Esophagus (tissue), 2 donors: ENCODE measurements at regions not wholly inside any gene's neighbourhood (a gene's known extent, or its start where the extent isn't known, plus 50 kb on each side); places are given as distances from the start of the nearest gene placed in this dataset.
"Not testable (repeated sequence)": the region's sequence is repeated elsewhere in the genome, so short reads cannot be mapped to it uniquely, and the experiment has no call there.

ENCODE experiments used
- H3K27ac ChIP-seq, 2 donors: one replicate each; pipeline ENCODE4 v1.5.1; 2013; ENCODE audit warnings: low read depth in 2 of 2, mild to moderate bottlenecking in 2 of 2, inconsistent platforms in 1 of 2, low read length in 1 of 2, moderate library complexity in 1 of 2
- H3K27me3 ChIP-seq, 2 donors: one replicate each; pipeline ENCODE4 v1.6.1; 2013; ENCODE audit warnings: low read length in 2 of 2, control low read depth in 1 of 2, mild to moderate bottlenecking in 1 of 2; ENCODE audit not compliant: insufficient read depth in 2 of 2, control insufficient read depth in 1 of 2
- H3K36me3 ChIP-seq, 2 donors: one replicate each; pipeline ENCODE4 v1.6.1; 2013; ENCODE audit warnings: low read length in 1 of 2; ENCODE audit not compliant: control insufficient read depth in 2 of 2, insufficient read depth in 2 of 2
- H3K4me1 ChIP-seq, 2 donors: one replicate each; pipeline ENCODE4 v1.6.1; 2013; ENCODE audit warnings: low read length in 1 of 2; ENCODE audit not compliant: control insufficient read depth in 2 of 2, insufficient read depth in 2 of 2
- H3K4me3 ChIP-seq, 2 donors: one replicate each; pipeline ENCODE4 v1.5.1; 2013; ENCODE audit warnings: low read length in 2 of 2, mild to moderate bottlenecking in 2 of 2, low read depth in 1 of 2, moderate library complexity in 1 of 2
- H3K9me3 ChIP-seq, 2 donors: one replicate each; pipeline ENCODE4 v1.6.1; 2013; ENCODE audit warnings: mild to moderate bottlenecking in 2 of 2, low read depth in 1 of 2, low read length in 1 of 2, moderate library complexity in 1 of 2; ENCODE audit not compliant: control insufficient read depth in 2 of 2, insufficient read depth in 1 of 2
- WGBS, 2 donors: extraction: QIAGEN DNeasy Blood & Tissue Kit; methylation state at CpG; one replicate each; pipeline ENCODE4 v1.1.7; 2013; 5-methylcytosine and 5-hydroxymethylcytosine counted together
- donor health status: healthy with polysubstance abuse.
- donor health status: Bipolar disorder and iron deficiency.

DNA sequence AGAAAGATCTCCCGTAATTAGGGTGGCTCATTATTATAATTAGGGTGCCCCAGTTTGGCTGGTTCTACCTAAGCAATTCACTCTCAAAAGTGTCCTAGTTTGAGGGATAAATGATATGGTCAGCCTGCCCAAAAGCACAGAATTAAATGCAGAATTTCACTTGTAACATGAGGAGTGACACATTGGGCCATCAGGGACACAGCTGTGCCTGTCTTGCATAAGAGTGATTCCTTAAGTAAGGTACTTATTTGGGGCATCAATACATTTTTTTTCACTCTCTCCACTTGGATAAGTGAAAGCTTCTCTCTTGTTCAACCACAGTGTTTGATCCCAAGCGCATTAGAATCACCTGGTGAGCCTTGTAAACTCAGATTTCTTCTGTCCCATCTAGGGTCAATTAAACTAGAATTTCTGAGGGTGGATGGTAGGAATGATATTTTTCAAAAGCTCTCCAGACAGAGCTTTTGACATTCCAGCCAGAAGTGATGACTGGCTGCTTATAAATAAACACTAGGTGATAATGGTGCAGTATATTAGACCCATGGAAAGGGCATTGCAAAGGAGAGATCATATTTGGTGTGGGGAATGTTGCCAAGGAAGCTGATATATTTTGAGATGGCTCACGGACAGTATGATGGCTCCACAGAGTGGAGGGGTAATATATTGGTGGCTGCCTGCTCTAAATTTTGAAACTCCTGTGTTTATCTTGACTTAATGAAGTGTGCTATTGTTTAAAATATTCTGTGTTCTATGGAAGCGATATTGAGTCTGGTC lies 458.1 kb upstream of the RASGRP1 start:
- WGBS, 2 donors: 89 to 90% methylated on average over 4 of the region's 4 CpGs
- Histone ChIP-seq H3K4me1 (no peaks in the 10 kb centered on the region), H3K27ac (no peak overlapping the region), H3K9me3 (no peaks in the 10 kb centered on the region), H3K36me3 (no peaks in the 10 kb centered on the region), H3K4me3 (no peak overlapping the region), H3K27me3 (no peaks in the 10 kb centered on the region)

DNA sequence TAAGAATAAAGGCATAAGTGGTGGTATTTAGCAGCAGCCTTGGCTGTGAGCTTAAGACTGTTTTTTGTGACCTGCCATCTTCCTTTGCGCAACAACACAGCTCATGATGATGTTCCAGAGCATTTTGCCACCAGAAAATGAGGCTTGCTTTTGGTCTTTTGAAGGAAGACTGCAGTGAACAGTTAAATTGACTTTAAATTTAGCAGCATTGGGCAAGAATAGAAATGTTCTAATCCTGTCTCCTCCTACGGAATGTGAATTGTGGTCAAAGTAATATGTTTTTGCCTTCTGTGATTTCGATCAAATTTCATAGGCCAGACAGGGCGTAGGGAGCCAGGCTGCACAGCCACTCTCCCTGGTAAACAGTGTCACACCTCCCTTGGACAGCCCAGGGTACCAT lies 460.7 kb upstream of the RASGRP1 start:
- no peaks in the 10 kb centered on the region for H3K4me1 ChIP-seq
- no peaks in the 10 kb centered on the region for H3K27me3 ChIP-seq
- H3K4me3 ChIP-seq: no peak overlapping the region
- no peaks in the 10 kb centered on the region for H3K36me3 ChIP-seq
- 90 to 92% methylated on average over 4 of the region's 4 CpGs for WGBS, 2 donors
- no peak overlapping the region for H3K27ac ChIP-seq
- H3K9me3 ChIP-seq: no peaks in the 10 kb centered on the region

DNA sequence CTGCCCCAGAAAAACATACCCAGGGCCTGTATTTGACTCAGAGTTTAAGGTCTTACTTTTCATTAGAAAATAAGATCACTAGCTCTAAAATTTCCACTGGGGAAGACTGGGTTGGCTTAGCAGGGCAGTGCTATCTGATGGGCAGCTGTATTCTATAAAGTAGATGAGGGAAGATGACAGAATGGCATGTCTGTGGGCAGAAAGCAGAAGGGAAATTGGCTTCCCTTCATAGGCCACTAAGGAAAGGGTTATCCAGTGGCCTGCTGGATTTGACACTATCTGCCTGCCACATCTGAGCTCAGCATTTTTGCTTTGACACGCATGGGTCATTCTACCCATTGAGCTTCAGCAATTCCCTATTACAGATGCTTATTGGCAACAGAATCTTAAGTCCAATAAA lies 461.3 kb upstream of the RASGRP1 start:
- no peak overlapping the region for H3K4me3 ChIP-seq
- H3K36me3 ChIP-seq: no peaks in the 10 kb centered on the region
- 95 to 100% methylated on average over 1 of the region's 1 CpG for WGBS, 2 donors
- no peaks in the 10 kb centered on the region for H3K4me1 ChIP-seq
- no peaks in the 10 kb centered on the region for H3K9me3 ChIP-seq
- no peaks in the 10 kb centered on the region for H3K27me3 ChIP-seq
- no peak overlapping the region for H3K27ac ChIP-seq

DNA sequence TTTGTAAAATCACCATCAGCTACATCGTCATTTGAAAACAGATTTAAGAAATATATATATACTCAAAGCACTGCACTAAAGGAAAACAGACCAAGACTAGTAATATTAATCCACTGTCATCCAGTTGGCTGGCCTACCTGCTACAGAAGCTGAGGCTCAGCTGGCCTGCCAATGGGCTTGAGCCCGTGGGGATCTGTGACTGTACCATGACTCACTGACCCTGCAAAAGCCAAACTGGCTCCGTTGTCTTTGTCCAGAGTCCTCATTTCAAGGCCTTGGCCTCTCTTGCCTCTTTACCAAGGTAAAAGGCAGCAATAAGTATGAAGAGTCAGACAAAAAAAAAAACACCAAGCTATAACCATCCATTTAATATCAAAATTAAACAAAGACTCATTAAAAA lies 463.5 kb upstream of the RASGRP1 start:
- H3K4me3 ChIP-seq: no peak overlapping the region
- 65 to 72% methylated on average over 3 of the region's 3 CpGs for WGBS, 2 donors

DNA sequence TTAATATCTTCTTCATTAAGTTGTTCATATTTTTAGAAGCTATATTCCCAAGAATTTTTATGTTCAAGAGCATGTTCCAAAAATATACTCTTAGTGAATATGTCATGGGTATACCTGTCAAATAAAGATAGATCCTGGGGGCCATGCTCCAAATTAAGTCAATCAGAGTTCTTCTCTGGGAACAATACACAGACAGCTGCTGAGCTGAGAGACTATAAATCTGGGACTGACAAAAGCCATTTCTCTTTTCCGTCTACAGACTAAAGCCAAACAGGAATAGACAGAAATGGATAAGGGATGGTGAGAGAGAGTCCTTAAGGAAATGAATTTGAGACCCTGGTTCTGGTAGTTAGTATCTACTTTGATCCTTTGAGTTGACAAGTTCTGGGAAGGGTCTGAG lies 465.1 kb upstream of the RASGRP1 start:
- Histone ChIP-seq H3K9me3 (no peaks in the 10 kb centered on the region), H3K27me3 (no peaks in the 10 kb centered on the region)

More for the DNA sequence above, 463.5 kb upstream of the RASGRP1 start:
- no peaks in the 10 kb centered on the region for H3K4me1 ChIP-seq
- H3K36me3 ChIP-seq: no peaks in the 10 kb centered on the region
- H3K9me3 ChIP-seq: no peaks in the 10 kb centered on the region
- H3K27ac ChIP-seq: no peak overlapping the region
- no peaks in the 10 kb centered on the region for H3K27me3 ChIP-seq

DNA sequence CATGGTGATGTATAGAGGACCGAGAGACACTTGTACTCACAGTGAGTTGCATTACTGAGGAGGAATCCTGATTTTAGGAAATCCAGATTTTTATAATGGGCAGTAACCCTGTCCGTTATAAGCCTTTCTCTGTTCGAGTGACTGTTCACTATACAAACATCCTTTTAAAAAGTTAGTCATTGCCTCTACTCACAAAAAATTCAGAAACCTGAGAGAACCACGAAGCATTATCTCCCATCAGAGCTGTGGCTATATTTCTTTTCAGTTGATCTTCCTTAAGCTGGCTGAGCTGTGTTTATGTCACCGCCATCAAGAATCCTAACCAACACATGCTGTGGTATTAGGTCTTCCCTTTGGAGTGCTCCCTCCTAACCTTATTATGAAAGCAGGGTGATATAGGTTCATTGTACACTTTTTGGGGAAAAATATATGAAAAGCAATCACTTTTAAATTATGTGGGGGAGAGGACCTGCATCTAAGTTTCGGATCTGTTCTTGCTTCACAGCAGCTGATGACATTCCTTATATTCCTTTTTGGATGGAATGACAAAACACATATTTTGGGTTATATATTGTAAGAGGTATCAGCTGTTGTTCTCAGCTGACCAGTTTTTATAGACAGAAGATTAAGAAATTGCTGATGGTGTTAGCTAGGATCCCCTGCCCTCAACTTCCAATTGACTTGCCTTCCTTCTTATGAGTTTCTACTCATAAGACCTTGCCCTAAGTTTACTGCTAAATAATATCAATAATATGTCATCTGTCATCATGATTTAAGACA lies 465.9 kb upstream of the RASGRP1 start:
- no peaks in the 10 kb centered on the region for H3K27me3 ChIP-seq
- H3K9me3 ChIP-seq: no peaks in the 10 kb centered on the region
- no peak overlapping the region for H3K27ac ChIP-seq
- WGBS, 2 donors: 85 to 86% methylated on average over 6 of the region's 6 CpGs
- no peak overlapping the region for H3K4me3 ChIP-seq
- no peaks in the 10 kb centered on the region for H3K36me3 ChIP-seq
- no peaks in the 10 kb centered on the region for H3K4me1 ChIP-seq

More for the DNA sequence above, 465.1 kb upstream of the RASGRP1 start:
- Histone ChIP-seq H3K27ac (no peak overlapping the region), H3K36me3 (no peaks in the 10 kb centered on the region), H3K4me1 (no peaks in the 10 kb centered on the region), H3K4me3 (no peak overlapping the region)
- 91 to 97% methylated on average over 1 of the region's 1 CpG for WGBS, 2 donors

DNA sequence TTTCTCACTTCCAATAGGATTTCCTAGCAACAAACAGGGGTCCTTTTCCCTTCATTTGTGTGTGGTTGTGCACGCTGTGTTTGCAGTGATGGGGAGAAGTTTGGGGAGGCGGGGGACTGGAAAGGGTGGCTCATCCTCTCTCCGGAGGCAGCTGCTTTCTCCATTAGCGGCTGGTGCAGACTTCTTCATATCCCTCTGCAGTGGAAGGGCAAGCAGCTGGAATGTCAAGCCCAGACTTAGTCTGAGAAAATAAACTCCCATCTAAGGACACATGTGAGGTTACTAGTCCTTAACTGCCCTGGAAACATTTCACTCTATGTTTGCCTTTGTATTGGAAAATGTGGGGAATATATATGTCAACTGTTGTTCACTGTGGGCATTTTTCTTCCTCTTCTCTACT lies 467.0 kb upstream of the RASGRP1 start:
- no peaks in the 10 kb centered on the region for H3K4me1 ChIP-seq
- WGBS, 2 donors: 68 to 69% methylated on average over 4 of the region's 4 CpGs
- H3K36me3 ChIP-seq: no peaks in the 10 kb centered on the region
- no peaks in the 10 kb centered on the region for H3K9me3 ChIP-seq
- H3K4me3 ChIP-seq: no peak overlapping the region
- no peak overlapping the region for H3K27ac ChIP-seq
- H3K27me3 ChIP-seq: no peaks in the 10 kb centered on the region

DNA sequence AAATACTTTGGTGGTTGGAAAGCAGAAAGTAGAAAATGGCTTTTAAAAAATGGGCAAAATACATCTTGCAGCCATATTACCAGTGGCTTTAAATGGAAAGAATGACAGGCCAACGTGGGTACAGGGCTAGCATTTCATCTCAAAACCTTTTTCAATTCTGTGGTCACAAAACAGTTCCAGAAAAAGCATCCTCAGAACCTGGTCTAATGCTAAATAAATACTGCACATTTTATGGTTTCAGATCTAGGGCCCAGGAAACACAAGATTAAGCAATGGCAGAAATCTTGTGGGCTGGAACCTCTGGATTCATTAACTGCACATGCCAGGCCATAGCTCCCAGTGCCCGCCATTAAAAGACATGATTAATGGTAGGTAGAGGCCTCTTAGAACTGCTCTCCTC lies 470.2 kb upstream of the RASGRP1 start:
- no peaks in the 10 kb centered on the region for H3K9me3 ChIP-seq
- H3K4me3 ChIP-seq: no peak overlapping the region
- no peaks in the 10 kb centered on the region for H3K4me1 ChIP-seq
- H3K27ac ChIP-seq: no peak overlapping the region
- 76 to 82% methylated on average over 2 of the region's 2 CpGs for WGBS, 2 donors
- H3K36me3 ChIP-seq: no peaks in the 10 kb centered on the region
- no peaks in the 10 kb centered on the region for H3K27me3 ChIP-seq

DNA sequence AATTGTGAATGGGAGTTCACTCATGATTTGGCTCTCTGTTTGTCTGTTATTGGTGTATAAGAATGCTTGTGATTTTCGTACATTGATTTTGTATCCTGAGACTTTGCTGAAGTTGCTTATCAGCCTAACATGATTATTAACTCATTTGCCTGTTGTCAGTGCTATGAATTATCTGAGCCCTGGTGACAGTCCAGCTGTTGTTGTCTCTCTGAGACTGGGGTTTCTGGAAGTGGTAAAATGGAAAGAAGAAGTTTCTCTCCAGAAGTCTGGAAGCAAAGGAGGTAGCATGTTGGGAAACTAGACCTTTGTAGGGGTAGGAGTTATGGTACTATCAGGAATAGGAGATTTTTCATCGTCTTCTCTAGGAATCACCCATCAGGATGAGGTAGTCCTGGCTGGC lies 473.0 kb upstream of the RASGRP1 start:
- not testable (repeated sequence) for H3K9me3 ChIP-seq, H3K27me3 ChIP-seq, H3K27ac ChIP-seq, H3K4me3 ChIP-seq, H3K4me1 ChIP-seq, H3K36me3 ChIP-seq
- 85 to 96% methylated on average over 2 of the region's 2 CpGs for WGBS, 2 donors

DNA sequence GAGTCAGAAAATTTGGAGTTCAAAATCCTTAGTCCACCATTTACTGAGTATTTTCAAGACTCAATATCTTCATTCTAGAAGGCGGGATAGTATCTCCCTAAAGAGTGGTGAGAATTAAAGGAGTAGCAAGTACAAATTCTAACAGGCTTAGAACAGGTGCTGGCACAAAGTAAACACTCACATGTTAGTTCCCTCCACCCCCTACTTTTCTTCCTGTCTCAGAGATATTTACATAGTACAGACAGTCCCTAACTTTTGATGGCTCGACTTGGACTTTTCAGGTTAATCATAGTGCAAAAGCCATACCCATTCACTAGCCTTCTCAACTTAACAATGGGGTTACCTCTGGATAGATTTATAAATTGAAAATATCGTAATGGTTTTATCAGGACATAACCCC lies 476.2 kb upstream of the RASGRP1 start:
- Histone ChIP-seq H3K27ac (no peak overlapping the region), H3K27me3 (no peaks in the 10 kb centered on the region), H3K9me3 (no peaks in the 10 kb centered on the region), H3K4me3 (no peak overlapping the region), H3K36me3 (no peaks in the 10 kb centered on the region), H3K4me1 (no peaks in the 10 kb centered on the region)
- 77 to 80% methylated on average over 3 of the region's 3 CpGs for WGBS, 2 donors
